ENCODE measurements at regions not wholly inside any gene's neighbourhood (a gene's known extent, or its start where the extent isn't known, plus 50 kb on each side); places are given as distances from the start of the nearest gene placed in this dataset.

DNA sequence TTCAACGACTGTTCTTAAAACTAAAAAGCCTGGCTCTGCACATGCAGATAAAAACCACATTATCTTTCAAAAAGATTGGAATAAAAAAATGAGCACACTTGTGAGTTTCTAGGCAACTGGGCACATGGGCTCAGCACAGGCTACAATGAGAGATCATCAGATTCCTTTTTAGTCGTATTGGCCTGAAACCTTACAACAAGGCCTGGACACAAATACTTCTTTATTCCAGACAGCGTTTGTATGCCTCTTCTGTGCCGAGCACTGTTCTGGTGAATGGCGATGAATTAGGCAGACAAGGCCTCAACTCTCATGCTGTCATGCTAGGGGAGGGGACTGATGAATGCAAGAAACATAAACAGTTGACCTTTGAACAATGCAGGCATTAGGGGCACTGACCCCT is 463.0 kb downstream of the AACS start:
- no peaks in the 10 kb centered on the region for H3K27me3 ChIP-seq
- H3K4me3 ChIP-seq = no peak overlapping the region
- H3K9me3 ChIP-seq = no peaks in the 10 kb centered on the region
- H4K20me1 ChIP-seq = no peaks in the 10 kb centered on the region
- no peaks in the 10 kb centered on the region for H3K36me3 ChIP-seq
- no peak overlapping the region for H3K9ac ChIP-seq
- TF ChIP-seq Cebpa-rat (IDR thresholded peaks at IDR 0.05) = no peak
- H3K4me1 ChIP-seq = no peaks in the 10 kb centered on the region
- H3K4me2 ChIP-seq = no peak overlapping the region
- H3K27ac ChIP-seq = no peak overlapping the region

DNA sequence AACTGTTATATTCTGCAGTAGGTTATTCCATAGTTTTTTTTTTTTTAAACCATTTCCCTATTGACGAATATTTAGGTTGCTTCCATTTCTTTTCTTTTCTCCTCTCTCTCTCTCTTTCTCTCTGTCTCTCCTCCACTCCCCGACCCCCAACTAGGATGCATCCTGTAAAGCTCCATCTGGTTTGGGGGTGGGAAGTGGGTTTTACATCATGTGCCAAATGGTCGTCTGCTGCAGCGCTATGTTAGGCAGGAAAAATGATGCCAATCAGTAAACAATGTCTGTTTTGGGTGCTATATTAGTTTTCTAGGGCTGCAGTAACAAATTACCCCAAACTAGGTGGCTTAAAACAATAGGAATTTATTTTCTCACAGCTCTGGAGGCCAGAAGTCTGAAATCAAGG is 465.0 kb downstream of the AACS start:
- no peaks in the 10 kb centered on the region for H3K9me3 ChIP-seq
- no peak overlapping the region for H3K9ac ChIP-seq
- H3K27me3 ChIP-seq = no peaks in the 10 kb centered on the region
- no peak overlapping the region for H3K27ac ChIP-seq
- H3K4me3 ChIP-seq = no peak overlapping the region
- H3K36me3 ChIP-seq = no peaks in the 10 kb centered on the region
- H3K4me2 ChIP-seq = no peak overlapping the region
- no peaks in the 10 kb centered on the region for H3K4me1 ChIP-seq
- no peaks in the 10 kb centered on the region for H4K20me1 ChIP-seq
- TF ChIP-seq Cebpa-rat (IDR thresholded peaks at IDR 0.05) = no peak

DNA sequence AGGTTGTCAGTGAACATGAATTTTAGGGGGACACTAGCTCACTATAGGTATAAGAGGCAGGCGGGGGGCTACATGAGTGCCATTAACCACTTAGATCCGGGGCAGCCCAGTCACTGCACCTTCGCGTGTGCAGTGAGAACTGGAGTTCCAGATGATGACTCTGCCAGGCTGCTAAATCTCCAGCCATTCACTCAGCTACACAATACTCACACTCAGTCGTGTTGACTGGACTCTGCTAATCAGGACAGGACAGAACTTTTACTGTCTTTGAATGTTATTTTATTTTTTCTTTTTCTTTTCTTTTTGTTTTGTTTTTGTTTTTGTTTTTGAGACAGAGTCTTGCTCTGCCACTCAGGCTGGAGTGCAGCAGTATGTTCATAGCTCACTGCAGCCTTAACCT is 465.6 kb downstream of the AACS start:
- H3K4me2 ChIP-seq = no peak overlapping the region
- H3K4me3 ChIP-seq = no peak overlapping the region
- no peaks in the 10 kb centered on the region for H3K27me3 ChIP-seq
- H4K20me1 ChIP-seq = no peaks in the 10 kb centered on the region
- H3K4me1 ChIP-seq = no peaks in the 10 kb centered on the region
- no peaks in the 10 kb centered on the region for H3K9me3 ChIP-seq
- H3K27ac ChIP-seq = no peak overlapping the region
- H3K9ac ChIP-seq = no peak overlapping the region
- no peak for TF ChIP-seq Cebpa-rat (IDR thresholded peaks at IDR 0.05)
- no peaks in the 10 kb centered on the region for H3K36me3 ChIP-seq

DNA sequence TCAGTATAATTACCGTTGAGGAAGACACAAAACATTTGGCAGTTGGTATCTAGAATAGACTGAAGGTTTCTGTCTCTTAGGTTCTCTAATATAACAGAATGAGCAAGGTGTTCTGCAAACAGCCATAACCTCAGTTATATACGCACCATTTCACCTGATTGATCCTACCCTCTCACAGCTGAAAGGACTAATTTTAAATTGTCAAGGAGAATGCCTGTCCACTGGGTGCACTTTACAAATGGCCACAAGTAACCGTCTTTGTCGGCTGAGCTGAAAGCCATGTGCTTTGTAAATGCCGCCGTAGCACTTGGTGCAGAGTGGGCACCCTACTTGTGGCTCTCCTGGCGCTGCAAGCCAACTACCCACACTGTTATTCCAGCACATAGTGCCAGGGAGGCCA is 466.3 kb downstream of the AACS start:
- H3K27me3 ChIP-seq = no peaks in the 10 kb centered on the region
- H3K9me3 ChIP-seq = no peaks in the 10 kb centered on the region
- H4K20me1 ChIP-seq = no peaks in the 10 kb centered on the region
- no peak overlapping the region for H3K9ac ChIP-seq
- no peak for TF ChIP-seq Cebpa-rat (IDR thresholded peaks at IDR 0.05)
- H3K4me2 ChIP-seq = no peak overlapping the region
- H3K4me1 ChIP-seq = no peaks in the 10 kb centered on the region
- H3K4me3 ChIP-seq = no peak overlapping the region
- no peak overlapping the region for H3K27ac ChIP-seq
- H3K36me3 ChIP-seq = no peaks in the 10 kb centered on the region

DNA sequence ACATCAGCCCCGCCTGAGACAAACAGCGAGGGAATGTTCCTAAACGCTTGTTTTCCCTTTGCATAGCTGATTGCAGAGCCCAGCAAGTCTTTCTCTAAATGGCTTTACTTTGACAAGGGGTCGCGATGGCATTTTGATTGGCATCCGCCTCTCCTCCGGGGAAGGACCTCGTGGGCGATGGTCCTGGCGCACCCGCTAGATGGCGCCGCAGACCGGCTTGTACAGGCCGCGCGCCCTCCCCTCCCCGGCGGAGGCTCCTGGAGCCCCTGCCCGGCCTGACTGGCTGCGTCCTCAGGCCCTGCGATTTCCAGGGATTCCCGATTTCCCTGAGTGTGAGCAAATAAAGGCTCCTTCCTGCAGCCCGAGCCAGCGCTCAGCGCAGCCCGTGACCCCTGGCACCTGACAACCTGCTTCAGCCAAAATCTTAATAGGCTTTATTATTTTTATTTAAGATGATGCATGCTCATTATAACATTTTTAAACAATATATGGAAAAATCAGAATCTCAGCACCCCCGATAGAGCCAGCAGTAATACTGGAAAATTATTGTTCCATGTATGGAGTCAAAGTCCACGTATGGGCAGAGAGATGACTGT is 468.3 kb downstream of the AACS start:
- Histone ChIP-seq H3K9ac (no peak overlapping the region), H3K36me3 (no peaks in the 10 kb centered on the region), H3K27me3 (no peaks in the 10 kb centered on the region), H3K27ac (no peak overlapping the region), H4K20me1 (no peaks in the 10 kb centered on the region), H3K9me3 (no peaks in the 10 kb centered on the region), H3K4me3 (no peak overlapping the region), H3K4me2 (no peak overlapping the region), H3K4me1 (no peaks in the 10 kb centered on the region)
- no peak for TF ChIP-seq Cebpa-rat (IDR thresholded peaks at IDR 0.05)

DNA sequence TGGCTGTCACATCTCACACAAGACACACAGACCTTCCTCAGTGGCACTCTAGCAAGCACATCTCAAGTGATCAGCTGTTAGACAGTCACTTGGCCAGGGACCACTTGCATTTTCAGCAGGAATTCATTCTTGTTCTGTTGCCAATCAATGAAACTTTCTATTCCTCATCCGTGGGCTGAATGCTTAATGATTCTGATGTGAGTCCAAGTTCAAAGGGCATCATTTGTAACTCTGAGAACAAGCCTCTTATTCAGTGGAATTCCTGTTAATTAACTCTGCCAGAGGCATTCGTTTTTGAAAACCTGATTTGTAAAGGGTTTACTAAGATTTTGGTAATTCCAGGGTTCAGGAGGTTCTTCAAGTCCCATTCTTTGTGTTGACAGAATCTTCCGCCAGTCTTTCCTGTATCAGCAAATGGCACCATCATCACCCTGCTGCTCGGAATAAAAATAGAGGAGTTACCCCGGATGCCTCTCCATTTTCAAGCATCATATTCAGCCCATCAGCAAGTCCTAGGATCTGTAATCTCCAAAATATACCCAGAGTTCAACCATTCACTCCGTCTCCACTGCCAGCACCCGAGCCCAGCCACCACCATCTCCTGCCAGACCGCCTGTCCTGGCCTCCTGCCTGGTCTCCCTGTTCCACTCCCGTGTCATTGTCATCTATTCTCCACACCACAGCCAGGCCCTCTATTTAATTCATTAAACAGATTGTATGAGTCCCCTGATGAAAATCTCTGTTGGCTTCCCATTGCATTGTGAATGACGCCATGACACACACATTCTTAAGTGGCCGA is 473.4 kb downstream of the AACS start:
- Histone ChIP-seq H3K27me3 (no peaks in the 10 kb centered on the region), H4K20me1 (no peaks in the 10 kb centered on the region), H3K4me3 (no peak overlapping the region), H3K36me3 (no peaks in the 10 kb centered on the region), H3K27ac (no peak overlapping the region), H3K9me3 (no peaks in the 10 kb centered on the region), H3K4me1 (no peaks in the 10 kb centered on the region), H3K9ac (no peak overlapping the region), H3K4me2 (no peak overlapping the region)
- TF ChIP-seq Cebpa-rat (IDR thresholded peaks at IDR 0.05) = no peak

DNA sequence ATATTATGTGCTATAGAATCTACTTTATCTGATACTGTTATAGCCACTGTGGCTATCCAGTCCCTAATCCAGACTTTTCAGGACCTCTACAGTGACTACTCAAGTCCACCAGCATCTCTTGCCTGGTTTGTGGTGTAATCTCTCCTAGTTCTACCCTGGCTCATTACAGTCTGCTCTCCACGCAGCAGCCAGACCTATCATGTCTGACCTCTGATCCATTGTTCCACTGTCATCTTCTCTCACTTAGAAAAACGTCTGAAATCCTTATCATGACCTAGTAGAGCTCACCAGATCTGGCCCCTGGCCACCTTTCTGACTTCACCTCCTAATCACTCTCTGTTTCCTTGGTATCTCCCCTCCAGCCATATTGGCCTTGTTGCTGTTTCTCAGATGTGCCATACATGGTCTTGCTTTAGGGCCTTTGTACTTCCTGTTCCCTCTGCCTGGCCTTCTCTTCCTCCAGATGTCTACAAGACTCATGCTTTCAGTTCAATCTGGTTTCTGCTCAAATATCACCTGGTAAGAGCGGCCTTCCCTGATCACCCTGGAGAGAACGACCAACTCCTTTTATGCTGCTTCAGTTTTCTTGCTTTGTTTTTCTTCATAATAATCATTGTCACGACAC is 475.5 kb downstream of the AACS start:
- Histone ChIP-seq H3K36me3 (no peaks in the 10 kb centered on the region), H3K9me3 (no peaks in the 10 kb centered on the region), H3K4me3 (no peak overlapping the region), H3K4me1 (no peaks in the 10 kb centered on the region), H3K9ac (no peak overlapping the region), H3K27me3 (no peaks in the 10 kb centered on the region), H3K4me2 (no peak overlapping the region), H4K20me1 (no peaks in the 10 kb centered on the region), H3K27ac (no peak overlapping the region)
- TF ChIP-seq Cebpa-rat (IDR thresholded peaks at IDR 0.05) = no peak

DNA sequence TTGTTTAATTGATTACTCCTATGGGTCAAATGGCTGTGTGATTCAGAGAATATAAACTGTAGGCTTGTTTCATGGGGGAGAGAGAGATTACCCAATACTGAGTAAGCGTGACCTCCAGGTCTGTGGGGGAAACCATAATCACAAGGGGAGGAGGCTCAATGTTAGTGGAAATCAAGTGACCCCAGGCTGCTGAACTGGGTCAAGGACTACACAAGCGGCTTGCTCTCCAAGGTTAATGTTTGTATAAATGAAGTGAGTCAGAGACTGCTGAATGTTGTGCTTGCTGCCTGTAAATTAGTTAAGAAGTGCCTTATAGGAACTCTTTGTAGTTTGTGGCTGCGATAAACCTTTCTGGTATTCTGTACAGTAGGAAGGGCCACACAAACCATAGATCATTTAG is 479.7 kb downstream of the AACS start:
- no peak overlapping the region for H3K4me2 ChIP-seq
- H4K20me1 ChIP-seq = no peaks in the 10 kb centered on the region
- no peaks in the 10 kb centered on the region for H3K36me3 ChIP-seq
- H3K27ac ChIP-seq = no peak overlapping the region
- H3K4me3 ChIP-seq = no peak overlapping the region
- no peaks in the 10 kb centered on the region for H3K27me3 ChIP-seq
- H3K4me1 ChIP-seq = no peaks in the 10 kb centered on the region
- 0 out of 2 replicates have a peak, but pooled peaks cover 2% of the 10 kb centered on the region for H3K9me3 ChIP-seq
- no peak for TF ChIP-seq Cebpa-rat (IDR thresholded peaks at IDR 0.05)
- no peak overlapping the region for H3K9ac ChIP-seq

DNA sequence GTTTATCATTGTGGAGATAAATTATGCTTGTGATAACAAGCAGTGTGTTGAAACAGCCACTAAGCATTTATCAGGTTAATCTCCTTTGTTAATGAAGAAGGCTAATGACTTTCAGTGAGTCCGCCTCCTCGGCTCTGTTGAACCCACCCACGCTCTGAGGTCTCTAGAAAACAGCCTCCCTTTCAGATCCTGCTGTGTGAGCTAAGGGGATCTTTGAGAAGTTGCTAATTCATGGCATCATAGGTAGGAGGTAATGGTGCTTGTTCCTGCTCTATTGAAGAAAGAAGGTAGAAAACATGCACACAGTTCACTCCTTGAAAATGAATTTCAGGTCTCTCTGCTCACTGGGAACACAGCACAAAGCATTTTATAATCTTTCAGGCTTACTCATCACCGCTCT is 483.9 kb downstream of the AACS start:
- no peaks in the 10 kb centered on the region for H3K27me3 ChIP-seq
- H3K27ac ChIP-seq = no peak overlapping the region
- H3K4me1 ChIP-seq = no peaks in the 10 kb centered on the region
- H3K4me2 ChIP-seq = no peak overlapping the region
- no peaks in the 10 kb centered on the region for H3K36me3 ChIP-seq
- no peak overlapping the region for H3K9ac ChIP-seq
- H3K4me3 ChIP-seq = no peak overlapping the region
- H3K9me3 ChIP-seq = 0 out of 2 replicates have a peak, but pooled peaks cover 4% of the 10 kb centered on the region
- no peak for TF ChIP-seq Cebpa-rat (IDR thresholded peaks at IDR 0.05)
- H4K20me1 ChIP-seq = no peaks in the 10 kb centered on the region

DNA sequence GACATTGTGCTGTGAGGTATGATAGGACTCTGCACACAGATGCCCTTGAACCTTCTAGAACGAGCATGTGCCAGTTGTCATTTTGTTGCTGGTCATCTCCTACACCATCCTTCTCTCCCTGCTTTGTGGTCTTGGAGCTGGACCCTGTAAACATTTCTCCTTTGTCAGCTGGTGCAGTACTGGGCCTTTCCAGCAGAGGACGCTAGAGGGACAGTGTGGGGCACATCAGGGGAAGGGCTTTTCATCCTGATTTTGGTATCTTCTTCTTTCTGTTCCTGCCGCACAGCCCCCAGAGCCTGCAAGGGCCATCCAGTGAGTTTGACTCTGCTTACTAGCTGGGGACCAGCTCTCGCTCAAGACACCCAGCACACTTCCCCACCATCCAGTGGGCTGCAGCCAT is 484.6 kb downstream of the AACS start:
- H3K27me3 ChIP-seq = no peaks in the 10 kb centered on the region
- no peak overlapping the region for H3K27ac ChIP-seq
- TF ChIP-seq Cebpa-rat (IDR thresholded peaks at IDR 0.05) = no peak
- H3K4me3 ChIP-seq = no peak overlapping the region
- H3K9me3 ChIP-seq = 0 out of 2 replicates have a peak, but pooled peaks cover 4% of the 10 kb centered on the region
- H3K36me3 ChIP-seq = no peaks in the 10 kb centered on the region
- H4K20me1 ChIP-seq = no peaks in the 10 kb centered on the region
- no peak overlapping the region for H3K4me2 ChIP-seq
- H3K4me1 ChIP-seq = no peaks in the 10 kb centered on the region
- no peak overlapping the region for H3K9ac ChIP-seq
